Activated naive CD4-positive, alpha-beta T cell treated with anti-CD3 and anti-CD28 coated beads, Interleukin-2, amount 10 ng/mL, durations not matched to agents 7 days and 5 days (primary cell): ENCODE measurements at regions not wholly inside any gene's neighbourhood (a gene's known extent, or its start where the extent isn't known, plus 50 kb on each side); places are given as distances from the start of the nearest gene placed in this dataset.
A peak's percentile ranks its signal among the peaks of the same experiment; 100 is the strongest.

ENCODE experiments used
- CTCF ChIA-PET: fragments of 350-600 bp; sonication (Branson Sonifier 250); formaldehyde crosslinking; loops from one replicate; lab custom pipeline; 2021; ENCODE audit warnings: antibody characterized with exemption; lab: Charles Lee
- DNase-seq: peaks from one replicate; pipeline ENCODE4 v3.0.0-alpha.2; 2020
- H3K27ac Mint-ChIP-seq: one replicate; pipeline ENCODE4 v1.8.0; 2021; ENCODE audit warnings: mild to moderate bottlenecking, moderate library complexity, mixed read lengths
- H3K27me3 Mint-ChIP-seq: one replicate; pipeline ENCODE4 v1.8.0; 2021; ENCODE audit warnings: mild to moderate bottlenecking, mixed read lengths
- H3K36me3 Mint-ChIP-seq: one replicate; pipeline ENCODE4 v1.8.0; 2021; ENCODE audit warnings: mixed read lengths
- H3K4me1 Mint-ChIP-seq: one replicate; pipeline ENCODE4 v1.8.0; 2021; ENCODE audit warnings: mixed read lengths
- H3K4me3 Mint-ChIP-seq: one replicate; pipeline ENCODE4 v1.8.0; 2021; ENCODE audit warnings: mild to moderate bottlenecking, moderate library complexity, mixed read lengths
- H3K9me3 Mint-ChIP-seq: one replicate; pipeline ENCODE4 v1.8.0; 2021; ENCODE audit warnings: mixed read lengths

DNA sequence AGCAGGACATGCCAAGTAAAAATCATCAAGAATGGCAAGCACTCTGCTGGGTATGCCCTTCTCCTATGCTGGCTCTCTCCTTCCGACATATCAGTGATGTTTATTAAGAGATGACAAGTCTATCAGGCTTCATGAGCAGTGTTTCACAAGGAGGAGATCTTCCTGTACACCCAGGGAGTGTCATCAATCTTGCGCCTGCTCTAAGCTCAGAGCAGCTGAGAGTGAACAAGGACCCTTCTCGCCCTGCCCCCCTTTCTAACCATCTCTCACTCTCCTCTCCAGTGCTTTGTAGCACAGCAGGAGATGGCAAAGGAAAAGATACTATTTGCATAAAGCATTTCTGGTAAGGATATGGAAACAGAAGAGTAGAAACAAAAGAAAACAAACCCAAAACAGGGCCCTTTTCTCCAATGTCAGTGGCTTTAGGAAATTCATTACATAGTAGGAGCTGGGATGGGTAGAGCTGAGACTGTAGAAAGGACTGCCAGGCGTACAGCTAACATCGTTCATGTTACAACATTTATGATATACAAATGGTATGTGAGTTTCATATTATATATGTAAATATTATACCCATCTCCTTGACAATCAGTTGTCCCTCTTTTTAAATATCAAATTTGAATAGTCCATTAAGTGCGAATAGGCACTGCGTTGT is 201.7 kb downstream of the NUF2 start:
- H3K4me3 Mint-ChIP-seq, result no peak overlapping the region
- no peaks in the 10 kb centered on the region for H3K4me1 Mint-ChIP-seq
- no peaks in the 10 kb centered on the region for H3K36me3 Mint-ChIP-seq
- H3K9me3 Mint-ChIP-seq, result no peaks in the 10 kb centered on the region
- CTCF ChIA-PET, result no interaction called here
- H3K27me3 Mint-ChIP-seq, result no peaks in the 10 kb centered on the region
- DNase-seq, result no peak
- no peak overlapping the region for H3K27ac Mint-ChIP-seq

DNA sequence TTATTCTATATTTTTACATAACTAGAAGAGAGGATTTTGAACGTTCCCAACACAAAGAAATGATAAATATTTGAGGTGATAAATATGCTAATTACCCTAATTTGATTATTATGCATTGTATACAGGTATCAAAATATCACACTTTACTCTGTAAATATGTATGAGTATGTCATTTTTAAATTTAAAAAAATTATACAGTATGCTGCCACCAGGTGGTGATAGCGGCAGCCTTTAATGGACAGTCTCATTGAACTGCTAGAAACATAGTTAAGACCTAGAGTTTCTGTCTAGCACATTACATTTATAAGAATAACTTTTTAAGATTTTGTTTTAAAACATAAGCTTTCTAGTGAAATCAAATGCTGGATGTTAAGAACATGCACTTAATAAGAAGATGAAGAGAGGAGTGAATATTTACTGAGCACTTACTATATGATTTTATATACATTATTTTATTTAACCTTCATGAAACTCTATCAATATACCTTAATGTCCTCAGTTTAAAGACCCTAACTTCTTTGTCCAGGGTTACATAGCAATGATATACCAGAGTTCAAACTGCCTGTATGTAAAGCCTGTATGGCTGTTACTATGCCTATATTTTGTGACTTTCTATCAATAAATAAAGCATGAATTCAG is 207.1 kb downstream of the NUF2 start:
- Mint-ChIP-seq H3K27me3 (no peaks in the 10 kb centered on the region), H3K36me3 (no peaks in the 10 kb centered on the region), H3K4me3 (no peak overlapping the region), H3K27ac (no peak overlapping the region), H3K9me3 (no peaks in the 10 kb centered on the region), H3K4me1 (no peaks in the 10 kb centered on the region)
- CTCF ChIA-PET, result interaction anchor here (0.7 kb wide), 1 partner anchor 1255 kb away, joined by 3 read pairs; no protein-coding TSS in a partner anchor
- peak; percentile 24 for DNase-seq

DNA sequence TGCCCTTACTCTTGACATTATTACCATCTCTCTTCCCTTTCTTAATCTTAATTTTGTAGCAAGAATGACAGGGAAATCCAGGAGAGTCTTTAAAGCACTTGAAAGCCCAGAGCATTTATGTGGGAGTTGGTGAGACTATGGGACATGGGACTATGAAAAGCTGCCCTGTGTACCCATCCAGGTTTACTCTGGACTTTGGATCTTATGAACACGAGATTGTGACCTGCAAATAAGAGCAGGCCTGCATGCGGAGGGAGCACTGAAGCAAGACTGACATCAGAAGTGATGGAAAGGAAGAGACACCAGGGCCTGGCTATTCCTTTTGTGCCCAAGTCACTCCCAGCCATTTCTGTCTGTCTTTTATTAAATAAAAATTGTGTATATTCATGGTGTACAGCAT is 209.6 kb downstream of the NUF2 start:
- Mint-ChIP-seq H3K27me3 (no peaks in the 10 kb centered on the region), H3K27ac (no peak overlapping the region), H3K9me3 (no peaks in the 10 kb centered on the region), H3K36me3 (no peaks in the 10 kb centered on the region), H3K4me3 (no peak overlapping the region), H3K4me1 (no peaks in the 10 kb centered on the region)
- CTCF ChIA-PET, result no interaction called here
- no peak for DNase-seq

GRCh38 chr1:163535401-163535800 is 213.6 kb downstream of the NUF2 start:
- CTCF ChIA-PET, result no interaction called here
- no peak overlapping the region for H3K4me3 Mint-ChIP-seq
- H3K9me3 Mint-ChIP-seq, result no peaks in the 10 kb centered on the region
- no peaks in the 10 kb centered on the region for H3K27me3 Mint-ChIP-seq
- no peak overlapping the region for H3K27ac Mint-ChIP-seq
- DNase-seq, result no peak
- H3K36me3 Mint-ChIP-seq, result no peaks in the 10 kb centered on the region
- no peaks in the 10 kb centered on the region for H3K4me1 Mint-ChIP-seq

DNA sequence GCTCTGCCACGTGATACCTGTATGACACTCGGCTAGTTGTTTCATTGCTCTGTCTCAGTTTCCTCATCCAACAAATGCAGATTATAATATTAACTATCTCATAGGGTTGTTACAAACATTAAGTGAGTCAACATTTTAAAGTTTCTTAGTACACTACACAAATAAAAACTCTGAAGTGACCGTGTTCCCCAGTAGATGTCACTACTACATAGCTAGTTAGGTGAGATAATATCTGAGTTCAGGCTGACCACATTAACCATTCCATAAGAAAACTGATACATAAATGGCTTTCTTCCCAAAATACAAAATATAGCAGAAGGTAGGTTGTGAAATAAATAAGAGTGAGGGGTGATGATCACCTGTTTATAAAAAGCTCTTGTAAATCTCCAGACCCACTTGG is 214.1 kb downstream of the NUF2 start:
- H3K36me3 Mint-ChIP-seq, result no peaks in the 10 kb centered on the region
- H3K27me3 Mint-ChIP-seq, result no peaks in the 10 kb centered on the region
- no peak overlapping the region for H3K27ac Mint-ChIP-seq
- CTCF ChIA-PET, result no interaction called here
- H3K4me3 Mint-ChIP-seq, result no peak overlapping the region
- no peaks in the 10 kb centered on the region for H3K9me3 Mint-ChIP-seq
- DNase-seq, result no peak
- H3K4me1 Mint-ChIP-seq, result no peaks in the 10 kb centered on the region

DNA sequence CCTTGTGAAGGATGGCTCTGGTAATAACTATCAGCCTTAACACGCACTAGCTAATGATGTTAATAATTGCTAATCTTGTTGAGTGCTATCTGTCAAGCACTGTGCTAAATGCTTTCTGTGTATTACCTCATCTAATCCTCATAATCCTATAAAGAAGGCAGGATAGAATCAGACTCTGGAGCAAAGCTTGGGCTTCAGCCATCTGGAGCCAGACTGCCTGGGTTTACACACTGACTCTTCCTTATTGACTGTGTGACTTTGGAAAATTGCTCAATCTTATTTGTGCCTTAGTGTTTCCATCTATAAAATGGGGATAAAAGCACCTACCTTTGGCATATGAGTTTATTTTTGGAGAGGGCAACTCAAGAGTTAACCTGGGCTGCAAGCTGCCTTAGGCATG is 216.1 kb downstream of the NUF2 start:
- no peak overlapping the region for H3K4me3 Mint-ChIP-seq
- no peaks in the 10 kb centered on the region for H3K9me3 Mint-ChIP-seq
- CTCF ChIA-PET, result no interaction called here
- no peaks in the 10 kb centered on the region for H3K4me1 Mint-ChIP-seq
- H3K27me3 Mint-ChIP-seq, result no peaks in the 10 kb centered on the region
- no peak for DNase-seq
- no peaks in the 10 kb centered on the region for H3K36me3 Mint-ChIP-seq
- H3K27ac Mint-ChIP-seq, result no peak overlapping the region

DNA sequence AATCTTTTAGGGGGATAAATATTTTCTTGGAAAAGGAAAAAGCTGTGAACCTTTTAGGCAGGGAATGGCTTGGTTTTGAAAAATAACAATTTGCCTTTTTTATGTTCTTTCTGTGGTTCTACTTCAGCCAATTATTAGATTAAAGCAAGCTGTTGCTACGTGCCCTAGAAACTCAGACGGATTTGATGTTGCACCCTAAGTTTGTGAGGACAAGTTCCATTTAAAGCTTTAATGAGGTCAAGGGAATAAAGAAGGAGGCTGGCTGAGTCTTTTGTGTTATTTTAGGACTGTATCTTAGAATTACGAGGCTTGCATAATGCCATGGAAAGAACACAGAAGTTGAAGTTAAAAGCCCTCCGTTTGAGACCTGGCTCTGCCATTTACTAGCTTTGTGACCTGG is 216.9 kb downstream of the NUF2 start:
- H3K27ac Mint-ChIP-seq, result no peak overlapping the region
- DNase-seq, result no peak
- H3K9me3 Mint-ChIP-seq, result no peaks in the 10 kb centered on the region
- H3K36me3 Mint-ChIP-seq, result no peaks in the 10 kb centered on the region
- CTCF ChIA-PET, result no interaction called here
- H3K4me3 Mint-ChIP-seq, result no peak overlapping the region
- no peaks in the 10 kb centered on the region for H3K4me1 Mint-ChIP-seq
- H3K27me3 Mint-ChIP-seq, result no peaks in the 10 kb centered on the region

DNA sequence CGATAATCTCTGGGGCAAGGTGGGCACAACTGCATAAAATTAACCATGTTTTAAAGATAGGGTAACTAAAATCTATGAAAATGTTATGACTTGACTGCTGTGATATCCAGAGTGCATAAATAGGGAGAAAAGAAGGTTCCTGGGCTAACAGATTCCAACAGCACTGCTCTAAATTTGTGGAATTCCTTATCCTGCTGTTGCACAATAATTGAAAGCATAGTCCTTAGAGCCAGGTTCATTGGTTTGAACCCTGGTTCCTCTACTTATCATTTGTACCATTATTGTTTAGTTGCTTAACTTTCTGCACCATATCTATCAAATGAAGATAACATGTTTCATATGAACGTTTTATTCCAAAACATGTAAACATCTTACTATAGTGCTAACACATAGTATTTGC is 219.0 kb downstream of the NUF2 start:
- CTCF ChIA-PET, result no interaction called here

GRCh38 chr1:163544441-163544840 is 222.7 kb downstream of the NUF2 start:
- peaks cover 2% of the 10 kb centered on the region for H3K9me3 Mint-ChIP-seq
- H3K4me1 Mint-ChIP-seq, result no peaks in the 10 kb centered on the region
- CTCF ChIA-PET, result no interaction called here
- no peak overlapping the region for H3K27ac Mint-ChIP-seq
- H3K27me3 Mint-ChIP-seq, result no peaks in the 10 kb centered on the region
- no peaks in the 10 kb centered on the region for H3K36me3 Mint-ChIP-seq
- H3K4me3 Mint-ChIP-seq, result no peak overlapping the region
- no peak for DNase-seq

More for the DNA sequence above, 219.0 kb downstream of the NUF2 start:
- no peak for DNase-seq
- H3K27ac Mint-ChIP-seq, result no peak overlapping the region
- no peaks in the 10 kb centered on the region for H3K36me3 Mint-ChIP-seq
- H3K9me3 Mint-ChIP-seq, result no peaks in the 10 kb centered on the region
- H3K4me1 Mint-ChIP-seq, result no peaks in the 10 kb centered on the region
- no peak overlapping the region for H3K4me3 Mint-ChIP-seq
- no peaks in the 10 kb centered on the region for H3K27me3 Mint-ChIP-seq

- no peak overlapping the region for H3K27ac Mint-ChIP-seq
Observed at GRCh38 chr1:163558162-163558561, 236.4 kb downstream of the NUF2 start.

GRCh38 chr1:163561580-163562295 is 240.0 kb downstream of the NUF2 start:
- CTCF ChIA-PET, result no interaction called here
- Mint-ChIP-seq H3K27me3 (no peaks in the 10 kb centered on the region), H3K27ac (no peak overlapping the region), H3K4me1 (no peaks in the 10 kb centered on the region), H3K9me3 (peaks cover 3% of the 10 kb centered on the region), H3K4me3 (no peak overlapping the region), H3K36me3 (no peaks in the 10 kb centered on the region)
- DNase-seq, result no peak

More at GRCh38 chr1:163558162-163558561, 236.4 kb downstream of the NUF2 start:
- no peak overlapping the region for H3K4me3 Mint-ChIP-seq
- no peaks in the 10 kb centered on the region for H3K27me3 Mint-ChIP-seq
- H3K36me3 Mint-ChIP-seq, result no peaks in the 10 kb centered on the region
- H3K4me1 Mint-ChIP-seq, result no peaks in the 10 kb centered on the region
- CTCF ChIA-PET, result no interaction called here
- H3K9me3 Mint-ChIP-seq, result peaks cover 3% of the 10 kb centered on the region
- DNase-seq, result no peak

DNA sequence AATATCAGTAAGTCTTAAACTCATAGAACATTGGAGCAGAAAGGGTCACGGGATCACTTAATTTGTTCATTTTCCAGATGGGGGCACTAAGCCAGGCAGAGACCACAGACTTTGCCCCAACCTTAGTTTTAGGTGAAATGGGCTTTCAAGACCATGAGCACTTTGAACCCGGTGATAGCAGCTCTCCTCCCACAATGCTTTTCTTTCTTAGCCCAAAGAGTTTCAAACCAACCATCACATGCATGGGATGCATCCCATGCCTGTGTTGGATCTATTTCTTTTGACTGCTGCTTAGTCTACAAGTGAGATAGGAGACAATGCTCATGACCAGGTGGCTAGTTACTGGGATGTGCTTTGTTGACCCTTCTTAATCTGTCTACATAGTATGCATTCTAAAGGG is 240.6 kb downstream of the NUF2 start:
- CTCF ChIA-PET, result no interaction called here
- Mint-ChIP-seq H3K27me3 (no peaks in the 10 kb centered on the region), H3K4me3 (no peak overlapping the region), H3K9me3 (peaks cover 3% of the 10 kb centered on the region), H3K36me3 (no peaks in the 10 kb centered on the region), H3K27ac (no peak overlapping the region), H3K4me1 (no peaks in the 10 kb centered on the region)
- no peak for DNase-seq

DNA sequence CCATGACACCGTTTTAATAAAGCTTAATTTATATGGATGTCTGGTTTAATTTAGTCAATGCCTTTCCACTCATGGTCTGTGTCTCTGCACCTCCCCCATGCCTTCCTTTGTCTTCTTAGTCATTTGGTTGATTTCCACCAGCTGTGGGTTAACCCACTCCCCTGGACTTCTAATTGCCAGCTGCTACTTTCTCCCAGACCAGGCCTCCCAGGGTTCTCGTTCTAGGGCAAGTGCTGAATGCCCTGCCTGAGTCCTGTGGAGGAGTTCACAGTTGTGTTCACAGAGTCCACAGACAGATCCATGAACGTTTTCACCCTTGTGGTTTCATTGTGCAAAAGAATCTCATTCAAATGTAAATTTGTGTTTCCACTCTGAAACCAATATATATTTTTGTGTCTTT is 243.4 kb downstream of the NUF2 start:
- CTCF ChIA-PET, result no interaction called here
- H3K36me3 Mint-ChIP-seq, result no peaks in the 10 kb centered on the region
- H3K27me3 Mint-ChIP-seq, result no peaks in the 10 kb centered on the region
- no peak overlapping the region for H3K4me3 Mint-ChIP-seq
- H3K4me1 Mint-ChIP-seq, result no peaks in the 10 kb centered on the region
- DNase-seq, result no peak
- peaks cover 3% of the 10 kb centered on the region for H3K9me3 Mint-ChIP-seq
- no peak overlapping the region for H3K27ac Mint-ChIP-seq

- no peaks in the 10 kb centered on the region for H3K36me3 Mint-ChIP-seq
- no peak overlapping the region for H3K4me3 Mint-ChIP-seq
- CTCF ChIA-PET, result no interaction called here
- no peaks in the 10 kb centered on the region for H3K9me3 Mint-ChIP-seq
- H3K27ac Mint-ChIP-seq, result no peak overlapping the region
- no peaks in the 10 kb centered on the region for H3K27me3 Mint-ChIP-seq
- DNase-seq, result no peak
- no peaks in the 10 kb centered on the region for H3K4me1 Mint-ChIP-seq
Observed at GRCh38 chr1:163570071-163570470, 248.3 kb downstream of the NUF2 start.

GRCh38 chr1:163571950-163572349 is 250.2 kb downstream of the NUF2 start:
- H3K9me3 Mint-ChIP-seq, result no peaks in the 10 kb centered on the region
- H3K36me3 Mint-ChIP-seq, result no peaks in the 10 kb centered on the region
- H3K27me3 Mint-ChIP-seq, result no peaks in the 10 kb centered on the region
- H3K4me3 Mint-ChIP-seq, result no peak overlapping the region
- CTCF ChIA-PET, result no interaction called here
- no peak overlapping the region for H3K27ac Mint-ChIP-seq
- H3K4me1 Mint-ChIP-seq, result no peaks in the 10 kb centered on the region
- no peak for DNase-seq
